Esophagus muscularis mucosa (tissue), 4 donors: ENCODE measurements at regions not wholly inside any gene's neighbourhood (a gene's known extent, or its start where the extent isn't known, plus 50 kb on each side); places are given as distances from the start of the nearest gene placed in this dataset.

Source experiments
- DNase-seq: peaks from one replicate; pipeline ENCODE4 v3.0.0-alpha.2; 2017; ENCODE audit errors: extremely low spot score
- H3K27ac ChIP-seq, 4 donors: fragments of 200-600 bp; sonication (generic); replicated peaks in 1 of 4; 1 replicate in 3 of 4; 2 replicates in 1 of 4; pipeline ENCODE4 v1.5.1; 2016 to 2019; ENCODE audit warnings: mild to moderate bottlenecking in 1 of 4
- H3K27me3 ChIP-seq, 4 donors: fragments of 200-600 bp; sonication (generic); one replicate each; pipeline versions ENCODE4 v1.5.1 to v1.6.0; 2016 to 2019
- H3K36me3 ChIP-seq, 4 donors: fragments of 200-600 bp; sonication (generic); one replicate each; pipeline ENCODE4 v1.5.1; 2016 to 2019
- H3K4me1 ChIP-seq, 4 donors: fragments of 200-600 bp; sonication (generic); one replicate each; pipeline ENCODE4 v1.5.1; 2016 to 2019
- H3K4me3 ChIP-seq, 4 donors: fragments of 200-600 bp; sonication (generic); 1 replicate in 2 of 4; 2 replicates in 2 of 4; pipeline ENCODE4 v1.5.1; 2016 to 2019; ENCODE audit warnings: mild to moderate bottlenecking in 4 of 4, moderate library complexity in 1 of 4
- H3K9me3 ChIP-seq, 4 donors: fragments of 200-600 bp; sonication (generic); 1 replicate in 3 of 4; 2 replicates in 1 of 4; pipeline ENCODE4 v1.5.1; 2016 to 2019
- CTCF ChIP-seq, 3 experiments: fragments of 200-600 bp in 2 of 3; fragments of 450-650 bp in 1 of 3; sonication (generic) in 2 of 3; IDR thresholded peaks; one replicate each; pipeline ENCODE4 v1.5.1; 2017 to 2019; ENCODE audit warnings: antibody characterized with exemption in 3 of 3, mild to moderate bottlenecking in 2 of 3, moderate library complexity in 1 of 3
- EP300 ChIP-seq: sonication (generic); formaldehyde crosslinking; IDR thresholded peaks from one replicate; pipeline ENCODE4 v1.6.1; 2017; ENCODE audit warnings: antibody characterized with exemption
- POLR2A ChIP-seq: fragments of 450-650 bp; IDR thresholded peaks from one replicate; pipeline ENCODE4 v1.6.1; 2017; ENCODE audit warnings: antibody characterized with exemption, moderate library complexity, mild to moderate bottlenecking, low read depth
- POLR2AphosphoS5 ChIP-seq, 2 donors: sonication (generic); formaldehyde crosslinking; IDR thresholded peaks; one replicate each; pipeline ENCODE4 v1.6.1; 2017; ENCODE audit warnings: antibody characterized with exemption in 2 of 2
- WGBS: methylation state at CpG from one replicate; pipeline ENCODE4 v1.1.5; 2018; 5-methylcytosine and 5-hydroxymethylcytosine counted together
- intact Hi-C: fragments of 100-400 bp; cut with DNase I; formaldehyde crosslinking; loops from one replicate; pipeline ENCODE4 v1.15.1; 2023

- H3K4me1 ChIP-seq, result no peaks in the 10 kb centered on the region
- H3K36me3 ChIP-seq, result no peaks in the 10 kb centered on the region
- no peak for DNase-seq
- 84% methylated on average over 6 of the region's 6 CpGs for WGBS
- intact Hi-C loops, result no loop called here
- peaks cover 0 to 14% (median 4%) of the 10 kb centered on the region in 4 donors for H3K9me3 ChIP-seq
- H3K4me3 ChIP-seq, result no peak overlapping the region
- H3K27ac ChIP-seq, result no peak overlapping the region
- no peaks in the 10 kb centered on the region for H3K27me3 ChIP-seq
- TF ChIP-seq EP300 (no peak), CTCF (IDR thresholded peaks at IDR 0.05) (no peak), POLR2A (no peak), POLR2AphosphoS5 (IDR thresholded peaks at IDR 0.05) (no peak)
These were observed 138.8 kb upstream of the MSX1 start for GRCh38 chr4:4720646-4721045.

GRCh38 chr4:4719436-4719835 lies 140.0 kb upstream of the MSX1 start:
- H3K4me3 ChIP-seq, result no peak overlapping the region
- no peak overlapping the region for H3K27ac ChIP-seq
- intact Hi-C loops, result no loop called here
- H3K4me1 ChIP-seq, result no peaks in the 10 kb centered on the region
- TF ChIP-seq POLR2AphosphoS5 (IDR thresholded peaks at IDR 0.05) (no peak), CTCF (IDR thresholded peaks at IDR 0.05) (no peak), POLR2A (no peak), EP300 (no peak)
- no peak for DNase-seq
- 41% methylated on average over 4 of the region's 4 CpGs for WGBS
- H3K36me3 ChIP-seq, result no peaks in the 10 kb centered on the region
- no peaks in the 10 kb centered on the region for H3K27me3 ChIP-seq
- H3K9me3 ChIP-seq, result peaks cover 0 to 7% (median 0%) of the 10 kb centered on the region in 4 donors

- Histone ChIP-seq H3K36me3 (no peaks in the 10 kb centered on the region), H3K4me1 (no peaks in the 10 kb centered on the region), H3K4me3 (no peak overlapping the region), H3K9me3 (no peaks in the 10 kb centered on the region), H3K27me3 (no peaks in the 10 kb centered on the region), H3K27ac (no peak overlapping the region)
- intact Hi-C loops, result no loop called here
- TF ChIP-seq CTCF (IDR thresholded peaks at IDR 0.05) (no peak), EP300 (no peak), POLR2A (no peak), POLR2AphosphoS5 (IDR thresholded peaks at IDR 0.05) (no peak)
- WGBS, result 79% methylated on average over 6 of the region's 6 CpGs
- DNase-seq, result no peak
These were observed 141.8 kb upstream of the MSX1 start for GRCh38 chr4:4717692-4718091.

- no peak for TF ChIP-seq POLR2A
- no peak for TF ChIP-seq POLR2AphosphoS5 (IDR thresholded peaks at IDR 0.05)
- no peak for TF ChIP-seq EP300
- no peak for TF ChIP-seq CTCF (IDR thresholded peaks at IDR 0.05)
- 94% methylated on average over 2 of the region's 2 CpGs for WGBS
- intact Hi-C loops, result no loop called here
These were observed 145.1 kb upstream of the MSX1 start for GRCh38 chr4:4714331-4714730.

GRCh38 chr4:4712800-4713528 lies 146.5 kb upstream of the MSX1 start:
- Histone ChIP-seq H3K4me3 (no peak overlapping the region), H3K27me3 (no peaks in the 10 kb centered on the region), H3K4me1 (no peaks in the 10 kb centered on the region), H3K27ac (no peak overlapping the region), H3K36me3 (no peaks in the 10 kb centered on the region), H3K9me3 (peaks cover 0 to 11% (median 3%) of the 10 kb centered on the region in 4 donors)
- DNase-seq, result no peak
- TF ChIP-seq CTCF (IDR thresholded peaks at IDR 0.05) (no peak), POLR2AphosphoS5 (IDR thresholded peaks at IDR 0.05) (no peak), POLR2A (no peak), EP300 (no peak)
- WGBS, result 98% methylated on average over 3 of the region's 3 CpGs
- intact Hi-C loops, result no loop called here

More at GRCh38 chr4:4714331-4714730, 145.1 kb upstream of the MSX1 start:
- Histone ChIP-seq H3K4me1 (no peaks in the 10 kb centered on the region), H3K36me3 (no peaks in the 10 kb centered on the region), H3K9me3 (no peaks in the 10 kb centered on the region), H3K4me3 (no peak overlapping the region), H3K27me3 (no peaks in the 10 kb centered on the region), H3K27ac (no peak overlapping the region)
- no peak for DNase-seq
